Ecto neural progenitor cell (in vitro differentiated cells): ENCODE measurements at regions not wholly inside any gene's neighbourhood (a gene's known extent, or its start where the extent isn't known, plus 50 kb on each side); places are given as distances from the start of the nearest gene placed in this dataset.
"Not testable (repeated sequence)": the region's sequence is repeated elsewhere in the genome, so short reads cannot be mapped to it uniquely, and the experiment has no call there.

ENCODE experiments used
- DNase-seq: peaks from one replicate; pipeline ENCODE4 v3.0.0-alpha.2; 2018; ENCODE audit warnings: low spot score

- DNase-seq: no peak
Measured at GRCh38 chr5:174446446-174446845, 277.9 kb upstream of the MSX2 start.

- DNase-seq: no peak
Measured at GRCh38 chr5:174446988-174447387, 277.4 kb upstream of the MSX2 start.

- no peak for DNase-seq
Measured at GRCh38 chr5:174448041-174448440, 276.3 kb upstream of the MSX2 start.

- no peak for DNase-seq
Measured at GRCh38 chr5:174448662-174449061, 275.7 kb upstream of the MSX2 start.

GRCh38 chr5:174453690-174454089 lies 270.7 kb upstream of the MSX2 start:
- no peak for DNase-seq

GRCh38 chr5:174454464-174454863 lies 269.9 kb upstream of the MSX2 start:
- DNase-seq: no peak

- no peak for DNase-seq
Measured at GRCh38 chr5:174454890-174455289, 269.5 kb upstream of the MSX2 start.

GRCh38 chr5:174455301-174455700 lies 269.1 kb upstream of the MSX2 start:
- DNase-seq: no peak

GRCh38 chr5:174457141-174457678 lies 267.2 kb upstream of the MSX2 start:
- DNase-seq: no peak

- DNase-seq: no peak
Measured at GRCh38 chr5:174459071-174459702, 265.2 kb upstream of the MSX2 start.

GRCh38 chr5:174459832-174460448 lies 264.4 kb upstream of the MSX2 start:
- no peak for DNase-seq

GRCh38 chr5:174462129-174462528 lies 262.3 kb upstream of the MSX2 start:
- DNase-seq: no peak

GRCh38 chr5:174464504-174465165 lies 259.7 kb upstream of the MSX2 start:
- DNase-seq: no peak

- not testable (repeated sequence) for DNase-seq
Measured at GRCh38 chr5:174471528-174471927, 252.9 kb upstream of the MSX2 start.

GRCh38 chr5:174472956-174473355 lies 251.4 kb upstream of the MSX2 start:
- DNase-seq: no peak

- DNase-seq: not testable (repeated sequence)
Measured at GRCh38 chr5:174476001-174476400, 248.4 kb upstream of the MSX2 start.

- no peak for DNase-seq
Measured at GRCh38 chr5:174479325-174479724, 245.1 kb upstream of the MSX2 start.

- no peak for DNase-seq
Measured at GRCh38 chr5:174481737-174482136, 242.6 kb upstream of the MSX2 start.

GRCh38 chr5:174482607-174483024 lies 241.8 kb upstream of the MSX2 start:
- no peak for DNase-seq

GRCh38 chr5:174483411-174483810 lies 241.0 kb upstream of the MSX2 start:
- no peak for DNase-seq

- DNase-seq: no peak
Measured at GRCh38 chr5:174489215-174489614, 235.2 kb upstream of the MSX2 start.

- DNase-seq: no peak
Measured at GRCh38 chr5:174489920-174490597, 234.3 kb upstream of the MSX2 start.

- DNase-seq: no peak
Measured at GRCh38 chr5:174490728-174491127, 233.7 kb upstream of the MSX2 start.
